ENCODE measurements at regions not wholly inside any gene's neighbourhood (a gene's known extent, or its start where the extent isn't known, plus 50 kb on each side); places are given as distances from the start of the nearest gene placed in this dataset.

GRCh38 chr13:33691980-33692379, 126.0 kb upstream of the RFC3 start:
- Histone ChIP-seq H3K36me3 (no peaks in the 10 kb centered on the region), H3K27me3 (no peaks in the 10 kb centered on the region), H3K27ac (no peak overlapping the region), H3K4me3 (ENCODE audit: low read depth in 1 of 2, low read length in 1 of 2) (no peak overlapping the region), H3K9me3 (no peaks in the 10 kb centered on the region), H3K4me1 (ENCODE audit: control insufficient read depth in 1 of 2, insufficient read depth in 1 of 2, low read depth in 1 of 2, low read length in 1 of 2) (no peaks in the 10 kb centered on the region)
- TF ChIP-seq CTCF (IDR thresholded peaks at IDR 0.05) = no peak

- no peaks in the 10 kb centered on the region for H3K36me3 ChIP-seq
- no peak for TF ChIP-seq CTCF (IDR thresholded peaks at IDR 0.05)
Observed at GRCh38 chr13:33692531-33692930, 125.4 kb upstream of the RFC3 start.

GRCh38 chr13:33694546-33694945, 123.4 kb upstream of the RFC3 start:
- no peaks in the 10 kb centered on the region for H3K4me1 ChIP-seq (ENCODE audit: control insufficient read depth in 1 of 2, insufficient read depth in 1 of 2, low read depth in 1 of 2, low read length in 1 of 2)
- H3K36me3 ChIP-seq = no peaks in the 10 kb centered on the region
- no peak overlapping the region for H3K27ac ChIP-seq
- H3K27me3 ChIP-seq = no peaks in the 10 kb centered on the region
- H3K4me3 ChIP-seq (ENCODE audit: low read depth in 1 of 2, low read length in 1 of 2) = no peak overlapping the region
- no peaks in the 10 kb centered on the region for H3K9me3 ChIP-seq
- no peak for TF ChIP-seq CTCF (IDR thresholded peaks at IDR 0.05)

More at GRCh38 chr13:33692531-33692930, 125.4 kb upstream of the RFC3 start:
- Histone ChIP-seq H3K27ac (no peak overlapping the region), H3K4me3 (ENCODE audit: low read depth in 1 of 2, low read length in 1 of 2) (no peak overlapping the region), H3K4me1 (ENCODE audit: control insufficient read depth in 1 of 2, insufficient read depth in 1 of 2, low read depth in 1 of 2, low read length in 1 of 2) (no peaks in the 10 kb centered on the region), H3K9me3 (no peaks in the 10 kb centered on the region), H3K27me3 (no peaks in the 10 kb centered on the region)

- TF ChIP-seq CTCF (IDR thresholded peaks at IDR 0.05) = no peak
- Histone ChIP-seq H3K4me3 (ENCODE audit: low read depth in 1 of 2, low read length in 1 of 2) (no peak overlapping the region), H3K4me1 (ENCODE audit: control insufficient read depth in 1 of 2, insufficient read depth in 1 of 2, low read depth in 1 of 2, low read length in 1 of 2) (no peaks in the 10 kb centered on the region), H3K27ac (no peak overlapping the region), H3K36me3 (no peaks in the 10 kb centered on the region), H3K9me3 (no peaks in the 10 kb centered on the region), H3K27me3 (no peaks in the 10 kb centered on the region)
Observed at GRCh38 chr13:33696530-33696929, 121.4 kb upstream of the RFC3 start.

- Histone ChIP-seq H3K9me3 (no peaks in the 10 kb centered on the region), H3K27ac (no peak overlapping the region), H3K4me1 (ENCODE audit: control insufficient read depth in 1 of 2, insufficient read depth in 1 of 2, low read depth in 1 of 2, low read length in 1 of 2) (no peaks in the 10 kb centered on the region), H3K4me3 (ENCODE audit: low read depth in 1 of 2, low read length in 1 of 2) (no peak overlapping the region), H3K36me3 (no peaks in the 10 kb centered on the region), H3K27me3 (no peaks in the 10 kb centered on the region)
- TF ChIP-seq CTCF (IDR thresholded peaks at IDR 0.05) = no peak
Observed at GRCh38 chr13:33697926-33698325, 120.0 kb upstream of the RFC3 start.

GRCh38 chr13:33707449-33707848, 110.5 kb upstream of the RFC3 start:
- TF ChIP-seq CTCF (IDR thresholded peaks at IDR 0.05) = no peak
- Histone ChIP-seq H3K9me3 (no peaks in the 10 kb centered on the region), H3K4me1 (ENCODE audit: control insufficient read depth in 1 of 2, insufficient read depth in 1 of 2, low read depth in 1 of 2, low read length in 1 of 2) (no peaks in the 10 kb centered on the region), H3K36me3 (no peaks in the 10 kb centered on the region), H3K27ac (no peak overlapping the region), H3K27me3 (no peaks in the 10 kb centered on the region), H3K4me3 (ENCODE audit: low read depth in 1 of 2, low read length in 1 of 2) (no peak overlapping the region)

All from neutrophil (primary cell).